GM23338 (cell line): ENCODE measurements at regions not wholly inside any gene's neighbourhood (a gene's known extent, or its start where the extent isn't known, plus 50 kb on each side); places are given as distances from the start of the nearest gene placed in this dataset.

ENCODE experiments used
- ATAC-seq: fragments of 200-7000 bp; cut with Tn5 transposase; 3 replicates; pipeline ENCODE4 v1.9.1; 2020
- DNase-seq: peaks from one replicate; pipeline ENCODE4 v3.0.0-alpha.2; 2015; ENCODE audit warnings: low spot score
- H2AFZ ChIP-seq: fragments of 200-600 bp; sonication (generic); 2 replicates; pipeline ENCODE4 v1.8.0; 2016; ENCODE audit warnings: antibody characterized with exemption, mild to moderate bottlenecking, moderate library complexity
- H3F3A ChIP-seq: fragments of 200-600 bp; sonication (generic); replicated peaks from 2 replicates; pipeline ENCODE4 v1.8.0; 2017; ENCODE audit warnings: antibody characterized with exemption, mixed run types, low read depth
- H3K27ac ChIP-seq: fragments of 200-600 bp; sonication (generic); 2 replicates; pipeline ENCODE4 v1.6.1; 2016; ENCODE audit warnings: low read depth
- H3K27me3 ChIP-seq: fragments of 200-600 bp; sonication (generic); 2 replicates; pipeline ENCODE4 v1.8.0; 2016; ENCODE audit warnings: mild to moderate bottlenecking, mixed run types, moderate library complexity; ENCODE audit not compliant: insufficient read depth
- H3K36me3 ChIP-seq: fragments of 200-600 bp; sonication (generic); 2 replicates; pipeline ENCODE4 v1.8.0; 2016; ENCODE audit warnings: mild to moderate bottlenecking; ENCODE audit not compliant: insufficient read depth
- H3K4me1 ChIP-seq: fragments of 200-600 bp; sonication (generic); 2 replicates; pipeline ENCODE4 v1.8.0; 2016; ENCODE audit warnings: mild to moderate bottlenecking, moderate library complexity; ENCODE audit not compliant: insufficient read depth
- H3K4me2 ChIP-seq: fragments of 200-600 bp; sonication (generic); 2 replicates; pipeline ENCODE4 v1.7.1; 2017; ENCODE audit warnings: mixed run types
- H3K4me3 ChIP-seq: fragments of 200-600 bp; sonication (generic); 2 replicates; pipeline ENCODE4 v1.6.1; 2016; ENCODE audit warnings: mixed run types
- H3K79me2 ChIP-seq: fragments of 200-600 bp; sonication (generic); replicated peaks from 2 replicates; pipeline ENCODE4 v1.8.0; 2017; ENCODE audit warnings: mild to moderate bottlenecking; ENCODE audit not compliant: insufficient read depth
- H3K9me2 ChIP-seq: fragments of 200-600 bp; sonication (generic); 2 replicates; pipeline ENCODE4 v1.8.0; 2017; ENCODE audit not compliant: insufficient read depth
- H4K20me1 ChIP-seq: fragments of 200-600 bp; sonication (generic); replicated peaks from 2 replicates; pipeline ENCODE4 v1.8.0; 2017; ENCODE audit warnings: mild to moderate bottlenecking; ENCODE audit not compliant: insufficient read depth
- H3K27ac Mint-ChIP-seq: 2 replicates; pipeline ENCODE4 v1.8.0; 2020; ENCODE audit warnings: inconsistent platforms, mild to moderate bottlenecking, moderate library complexity, mixed read lengths
- H3K27me3 Mint-ChIP-seq: 3 replicates; pipeline ENCODE4 v1.8.0; 2022; ENCODE audit warnings: low read depth, mild to moderate bottlenecking, moderate library complexity, mixed read lengths, inconsistent platforms; ENCODE audit not compliant: insufficient read depth, poor library complexity
- H3K36me3 Mint-ChIP-seq: 3 replicates; pipeline ENCODE4 v1.8.0; 2021; ENCODE audit warnings: low read depth, mild to moderate bottlenecking, inconsistent platforms, moderate library complexity, mixed read lengths
- H3K4me1 Mint-ChIP-seq: 3 replicates; pipeline ENCODE4 v1.8.0; 2020; ENCODE audit warnings: mild to moderate bottlenecking, inconsistent platforms, mixed read lengths
- H3K4me3 Mint-ChIP-seq: 3 replicates; pipeline ENCODE4 v1.8.0; 2021; ENCODE audit warnings: moderate library complexity, mild to moderate bottlenecking, inconsistent platforms, mixed read lengths
- H3K9me3 Mint-ChIP-seq: 3 replicates; pipeline ENCODE4 v1.8.0; 2020; ENCODE audit warnings: moderate library complexity, mild to moderate bottlenecking, inconsistent platforms, mixed read lengths
- JUNB ChIP-seq: IDR thresholded peaks from one replicate; pipeline ENCODE4 v1.6.1; 2016; ENCODE audit warnings: antibody characterized with exemption; ENCODE audit not compliant: unreplicated experiment
- NANOG ChIP-seq: IDR thresholded peaks from 2 replicates; pipeline ENCODE4 v1.6.1; 2016; ENCODE audit warnings: antibody characterized with exemption, borderline replicate concordance
- STAT1 ChIP-seq: IDR thresholded peaks from one replicate; pipeline ENCODE4 v1.6.1; 2016; ENCODE audit warnings: antibody characterized with exemption; ENCODE audit not compliant: unreplicated experiment
- ZNF114 ChIP-seq: fragments of 250-450 bp; sonication (Bioruptor Pico); IDR thresholded peaks from 2 replicates; pipeline ENCODE4 v1.5.0; 2020; ENCODE audit warnings: mild to moderate bottlenecking, moderate library complexity
- TF ChIP-seq, protein P1 (sequence below), 2 experiments: fragments of 200-600 bp in 1 of 2; sonication (generic) in 1 of 2; conservative IDR thresholded peaks; 2 replicates each; pipeline versions ENCODE4 v1.5.1 to v1.6.1; 2016 to 2017; ENCODE audit warnings: antibody characterized with exemption in 2 of 2, low read depth in 2 of 2, mild to moderate bottlenecking in 2 of 2, moderate library complexity in 1 of 2
- TF ChIP-seq, protein P2 (sequence below): fragments of 250-450 bp; sonication (Bioruptor Pico); IDR thresholded peaks from 2 replicates; pipeline ENCODE4 v1.5.0; 2020; ENCODE audit warnings: mild to moderate bottlenecking, moderate library complexity

DNA sequence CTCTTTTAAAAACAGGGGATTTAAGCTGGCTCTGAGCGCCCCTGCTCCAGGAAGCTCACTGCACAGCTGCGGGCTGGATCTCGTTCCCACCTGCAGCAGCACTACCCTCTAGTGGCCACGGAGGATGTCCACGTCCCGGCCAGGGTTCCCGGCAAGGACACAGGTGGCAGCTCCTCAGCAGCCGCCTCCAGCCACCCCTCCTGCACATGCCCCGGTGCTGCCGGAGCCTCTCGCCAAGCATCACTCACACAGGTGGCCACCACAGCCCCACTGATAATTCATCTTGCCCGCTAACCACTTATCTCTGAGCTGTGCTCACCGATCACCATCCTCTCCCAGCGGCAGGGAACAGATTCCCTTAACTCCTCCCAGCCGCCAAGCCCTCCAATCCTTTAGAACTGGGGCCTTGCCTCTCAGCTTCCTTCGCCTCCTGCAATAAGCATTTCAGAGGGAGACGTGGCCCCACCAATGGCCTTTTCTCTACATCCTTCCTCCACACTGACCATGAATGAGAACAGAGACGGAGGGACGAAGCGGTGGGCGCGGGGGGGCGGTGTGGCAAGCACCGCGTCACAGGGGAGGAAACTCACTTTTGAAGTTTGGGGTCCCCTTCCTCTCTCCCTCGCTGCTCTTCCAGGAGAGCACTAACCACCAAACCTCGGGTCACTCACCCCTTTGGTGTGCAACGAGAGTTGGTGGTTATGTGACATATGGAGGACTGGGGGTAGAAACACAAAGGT is 222.1 kb downstream of the RBFOX3 start:
- ATAC-seq (peak; percentile 82), DNase-seq (peak; percentile 87)
- peaks cover 17% of the 10 kb centered on the region for H3K4me1 Mint-ChIP-seq
- peak overlapping the region; percentile 84; the same call in 1 of the 2 replicates for H2AFZ ChIP-seq
- no peak overlapping the region for H3K4me3 ChIP-seq
- no peaks in the 10 kb centered on the region for H3K36me3 Mint-ChIP-seq
- H3K4me3 Mint-ChIP-seq = no peak overlapping the region
- H3K4me2 ChIP-seq = no peak overlapping the region
- 0 out of 2 replicates have a peak, but pooled peaks cover 11% of the 10 kb centered on the region for H3K27me3 ChIP-seq
- no peak overlapping the region for H3K27ac ChIP-seq
- no peaks in the 10 kb centered on the region; the same call in 2 of the 3 replicates for H3K9me3 Mint-ChIP-seq
- no peaks in the 10 kb centered on the region for H3K9me2 ChIP-seq
- TF ChIP-seq, protein P1, sequence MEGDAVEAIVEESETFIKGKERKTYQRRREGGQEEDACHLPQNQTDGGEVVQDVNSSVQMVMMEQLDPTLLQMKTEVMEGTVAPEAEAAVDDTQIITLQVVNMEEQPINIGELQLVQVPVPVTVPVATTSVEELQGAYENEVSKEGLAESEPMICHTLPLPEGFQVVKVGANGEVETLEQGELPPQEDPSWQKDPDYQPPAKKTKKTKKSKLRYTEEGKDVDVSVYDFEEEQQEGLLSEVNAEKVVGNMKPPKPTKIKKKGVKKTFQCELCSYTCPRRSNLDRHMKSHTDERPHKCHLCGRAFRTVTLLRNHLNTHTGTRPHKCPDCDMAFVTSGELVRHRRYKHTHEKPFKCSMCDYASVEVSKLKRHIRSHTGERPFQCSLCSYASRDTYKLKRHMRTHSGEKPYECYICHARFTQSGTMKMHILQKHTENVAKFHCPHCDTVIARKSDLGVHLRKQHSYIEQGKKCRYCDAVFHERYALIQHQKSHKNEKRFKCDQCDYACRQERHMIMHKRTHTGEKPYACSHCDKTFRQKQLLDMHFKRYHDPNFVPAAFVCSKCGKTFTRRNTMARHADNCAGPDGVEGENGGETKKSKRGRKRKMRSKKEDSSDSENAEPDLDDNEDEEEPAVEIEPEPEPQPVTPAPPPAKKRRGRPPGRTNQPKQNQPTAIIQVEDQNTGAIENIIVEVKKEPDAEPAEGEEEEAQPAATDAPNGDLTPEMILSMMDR (conservative IDR thresholded peaks at IDR 0.05; ENCODE audit: low read depth in 2 of 2) = peak; percentile 70 to 91
- no peak for TF ChIP-seq NANOG
- no peaks in the 10 kb centered on the region for H4K20me1 ChIP-seq
- no peaks in the 10 kb centered on the region for H3K4me1 ChIP-seq
- H3K27me3 Mint-ChIP-seq = peaks cover 31% of the 10 kb centered on the region
- no peak overlapping the region for H3K27ac Mint-ChIP-seq
- no peaks in the 10 kb centered on the region for H3K36me3 ChIP-seq
- H3K79me2 ChIP-seq = no peaks in the 10 kb centered on the region
- H3F3A ChIP-seq = no peaks in the 10 kb centered on the region

DNA sequence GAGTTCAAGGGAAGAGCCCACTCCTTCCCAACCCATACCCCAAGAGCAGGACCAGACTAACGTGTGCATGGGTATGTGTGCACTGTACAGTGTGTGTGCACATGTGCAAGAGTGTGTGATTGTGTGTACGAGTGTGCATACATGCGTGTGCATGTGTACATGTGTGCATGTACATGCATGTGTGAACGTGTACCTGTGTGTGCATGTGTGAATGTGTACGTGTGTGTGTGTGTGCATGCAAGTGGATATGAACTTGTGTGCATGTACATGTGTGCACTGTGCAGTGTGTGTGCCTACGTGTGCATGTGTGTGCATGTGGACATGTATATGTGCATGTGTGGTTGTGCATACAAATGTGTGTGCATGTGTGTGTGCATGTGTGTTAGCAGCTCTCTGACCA is 223.1 kb downstream of the RBFOX3 start:
- H3K9me2 ChIP-seq = no peaks in the 10 kb centered on the region

More for the DNA sequence above, 223.1 kb downstream of the RBFOX3 start:
- Mint-ChIP-seq H3K4me1 (peaks cover 17% of the 10 kb centered on the region), H3K27me3 (peaks cover 29% of the 10 kb centered on the region), H3K4me3 (no peak overlapping the region), H3K27ac (no peak overlapping the region), H3K9me3 (no peaks in the 10 kb centered on the region; the same call in 2 of the 3 replicates), H3K36me3 (no peaks in the 10 kb centered on the region)
- TF ChIP-seq JUNB (no peak), STAT1 (no peak), ZNF114 (CRISPR knock-in tag) (no peak)
- TF ChIP-seq, protein P2, sequence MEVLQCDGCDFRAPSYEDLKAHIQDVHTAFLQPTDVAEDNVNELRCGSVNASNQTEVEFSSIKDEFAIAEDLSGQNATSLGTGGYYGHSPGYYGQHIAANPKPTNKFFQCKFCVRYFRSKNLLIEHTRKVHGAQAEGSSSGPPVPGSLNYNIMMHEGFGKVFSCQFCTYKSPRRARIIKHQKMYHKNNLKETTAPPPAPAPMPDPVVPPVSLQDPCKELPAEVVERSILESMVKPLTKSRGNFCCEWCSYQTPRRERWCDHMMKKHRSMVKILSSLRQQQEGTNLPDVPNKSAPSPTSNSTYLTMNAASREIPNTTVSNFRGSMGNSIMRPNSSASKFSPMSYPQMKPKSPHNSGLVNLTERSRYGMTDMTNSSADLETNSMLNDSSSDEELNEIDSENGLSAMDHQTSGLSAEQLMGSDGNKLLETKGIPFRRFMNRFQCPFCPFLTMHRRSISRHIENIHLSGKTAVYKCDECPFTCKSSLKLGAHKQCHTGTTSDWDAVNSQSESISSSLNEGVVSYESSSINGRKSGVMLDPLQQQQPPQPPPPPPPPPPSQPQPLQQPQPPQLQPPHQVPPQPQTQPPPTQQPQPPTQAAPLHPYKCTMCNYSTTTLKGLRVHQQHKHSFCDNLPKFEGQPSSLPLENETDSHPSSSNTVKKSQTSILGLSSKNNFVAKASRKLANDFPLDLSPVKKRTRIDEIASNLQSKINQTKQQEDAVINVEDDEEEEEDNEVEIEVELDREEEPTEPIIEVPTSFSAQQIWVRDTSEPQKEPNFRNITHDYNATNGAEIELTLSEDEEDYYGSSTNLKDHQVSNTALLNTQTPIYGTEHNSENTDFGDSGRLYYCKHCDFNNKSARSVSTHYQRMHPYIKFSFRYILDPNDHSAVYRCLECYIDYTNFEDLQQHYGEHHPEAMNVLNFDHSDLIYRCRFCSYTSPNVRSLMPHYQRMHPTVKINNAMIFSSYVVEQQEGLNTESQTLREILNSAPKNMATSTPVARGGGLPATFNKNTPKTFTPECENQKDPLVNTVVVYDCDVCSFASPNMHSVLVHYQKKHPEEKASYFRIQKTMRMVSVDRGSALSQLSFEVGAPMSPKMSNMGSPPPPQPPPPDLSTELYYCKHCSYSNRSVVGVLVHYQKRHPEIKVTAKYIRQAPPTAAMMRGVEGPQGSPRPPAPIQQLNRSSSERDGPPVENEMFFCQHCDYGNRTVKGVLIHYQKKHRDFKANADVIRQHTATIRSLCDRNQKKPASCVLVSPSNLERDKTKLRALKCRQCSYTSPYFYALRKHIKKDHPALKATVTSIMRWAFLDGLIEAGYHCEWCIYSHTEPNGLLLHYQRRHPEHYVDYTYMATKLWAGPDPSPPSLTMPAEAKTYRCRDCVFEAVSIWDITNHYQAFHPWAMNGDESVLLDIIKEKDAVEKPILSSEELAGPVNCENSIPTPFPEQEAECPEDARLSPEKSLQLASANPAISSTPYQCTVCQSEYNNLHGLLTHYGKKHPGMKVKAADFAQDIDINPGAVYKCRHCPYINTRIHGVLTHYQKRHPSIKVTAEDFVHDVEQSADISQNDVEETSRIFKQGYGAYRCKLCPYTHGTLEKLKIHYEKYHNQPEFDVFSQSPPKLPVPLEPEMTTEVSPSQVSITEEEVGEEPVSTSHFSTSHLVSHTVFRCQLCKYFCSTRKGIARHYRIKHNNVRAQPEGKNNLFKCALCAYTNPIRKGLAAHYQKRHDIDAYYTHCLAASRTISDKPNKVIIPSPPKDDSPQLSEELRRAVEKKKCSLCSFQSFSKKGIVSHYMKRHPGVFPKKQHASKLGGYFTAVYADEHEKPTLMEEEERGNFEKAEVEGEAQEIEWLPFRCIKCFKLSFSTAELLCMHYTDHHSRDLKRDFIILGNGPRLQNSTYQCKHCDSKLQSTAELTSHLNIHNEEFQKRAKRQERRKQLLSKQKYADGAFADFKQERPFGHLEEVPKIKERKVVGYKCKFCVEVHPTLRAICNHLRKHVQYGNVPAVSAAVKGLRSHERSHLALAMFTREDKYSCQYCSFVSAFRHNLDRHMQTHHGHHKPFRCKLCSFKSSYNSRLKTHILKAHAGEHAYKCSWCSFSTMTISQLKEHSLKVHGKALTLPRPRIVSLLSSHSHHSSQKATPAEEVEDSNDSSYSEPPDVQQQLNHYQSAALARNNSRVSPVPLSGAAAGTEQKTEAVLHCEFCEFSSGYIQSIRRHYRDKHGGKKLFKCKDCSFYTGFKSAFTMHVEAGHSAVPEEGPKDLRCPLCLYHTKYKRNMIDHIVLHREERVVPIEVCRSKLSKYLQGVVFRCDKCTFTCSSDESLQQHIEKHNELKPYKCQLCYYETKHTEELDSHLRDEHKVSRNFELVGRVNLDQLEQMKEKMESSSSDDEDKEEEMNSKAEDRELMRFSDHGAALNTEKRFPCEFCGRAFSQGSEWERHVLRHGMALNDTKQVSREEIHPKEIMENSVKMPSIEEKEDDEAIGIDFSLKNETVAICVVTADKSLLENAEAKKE = no peak
- Histone ChIP-seq H3K79me2 (no peaks in the 10 kb centered on the region), H2AFZ (no peak overlapping the region), H3K4me2 (no peak overlapping the region), H3K36me3 (no peaks in the 10 kb centered on the region), H3K4me3 (no peak overlapping the region), H3K27ac (no peak overlapping the region), H4K20me1 (no peaks in the 10 kb centered on the region), H3K27me3 (0 out of 2 replicates have a peak, but pooled peaks cover 9% of the 10 kb centered on the region), H3K4me1 (no peaks in the 10 kb centered on the region), H3F3A (no peaks in the 10 kb centered on the region)
- ATAC-seq (no peak), DNase-seq (no peak)
